ENCODE measurements at regions not wholly inside any gene's neighbourhood (a gene's known extent, or its start where the extent isn't known, plus 50 kb on each side); places are given as distances from the start of the nearest gene placed in this dataset.
"Not testable (repeated sequence)": the region's sequence is repeated elsewhere in the genome, so short reads cannot be mapped to it uniquely, and the experiment has no call there.

- no peak for DNase-seq (ENCODE audit: low read depth in 2 of 2)
Measured at GRCh38 chr5:106986006-106986405, 684.7 kb downstream of the EFNA5 start.

- DNase-seq (ENCODE audit: low read depth in 2 of 2) = no peak
Measured at GRCh38 chr5:106985174-106985573, 685.6 kb downstream of the EFNA5 start.

- not testable (repeated sequence) for DNase-seq (ENCODE audit: low read depth in 2 of 2)
Measured at GRCh38 chr5:106979178-106979577, 691.6 kb downstream of the EFNA5 start.

GRCh38 chr5:106978582-106979165 is 692.1 kb downstream of the EFNA5 start:
- not testable (repeated sequence) for DNase-seq (ENCODE audit: low read depth in 2 of 2)

- DNase-seq (ENCODE audit: low read depth in 2 of 2) = no peak
Measured at GRCh38 chr5:106976363-106976762, 694.4 kb downstream of the EFNA5 start.

GRCh38 chr5:106974272-106974671 is 696.5 kb downstream of the EFNA5 start:
- no peak for DNase-seq (ENCODE audit: low read depth in 2 of 2)

GRCh38 chr5:106966686-106967315 is 703.9 kb downstream of the EFNA5 start:
- DNase-seq (ENCODE audit: low read depth in 2 of 2) = no peak

- DNase-seq (ENCODE audit: low read depth in 2 of 2) = no peak
Measured at GRCh38 chr5:106964132-106964531, 706.6 kb downstream of the EFNA5 start.

- no peak for DNase-seq (ENCODE audit: low read depth in 2 of 2)
Measured at GRCh38 chr5:106963630-106964029, 707.1 kb downstream of the EFNA5 start.

- no peak for DNase-seq (ENCODE audit: low read depth in 2 of 2)
Measured at GRCh38 chr5:106962464-106963230, 708.1 kb downstream of the EFNA5 start.

GRCh38 chr5:106959387-106959786 is 711.4 kb downstream of the EFNA5 start:
- no peak for DNase-seq (ENCODE audit: low read depth in 2 of 2)

- DNase-seq (ENCODE audit: low read depth in 2 of 2) = no peak
Measured at GRCh38 chr5:106957336-106957735, 713.4 kb downstream of the EFNA5 start.

GRCh38 chr5:106956886-106957285 is 713.9 kb downstream of the EFNA5 start:
- no peak for DNase-seq (ENCODE audit: low read depth in 2 of 2)

GRCh38 chr5:106956187-106956586 is 714.5 kb downstream of the EFNA5 start:
- DNase-seq (ENCODE audit: low read depth in 2 of 2) = no peak

GRCh38 chr5:106940986-106941385 is 729.8 kb downstream of the EFNA5 start:
- DNase-seq (ENCODE audit: low read depth in 2 of 2) = no peak

GRCh38 chr5:106940301-106940846 is 730.4 kb downstream of the EFNA5 start:
- DNase-seq (ENCODE audit: low read depth in 2 of 2) = no peak

- no peak for DNase-seq (ENCODE audit: low read depth in 2 of 2)
Measured at GRCh38 chr5:106923409-106923808, 747.3 kb downstream of the EFNA5 start.

GRCh38 chr5:106921567-106921966 is 749.2 kb downstream of the EFNA5 start:
- DNase-seq (ENCODE audit: low read depth in 2 of 2) = no peak

- no peak for DNase-seq (ENCODE audit: low read depth in 2 of 2)
Measured at GRCh38 chr5:106910486-106910885, 760.3 kb downstream of the EFNA5 start.

- no peak for DNase-seq (ENCODE audit: low read depth in 2 of 2)
Measured at GRCh38 chr5:106909716-106910115, 761.0 kb downstream of the EFNA5 start.

GRCh38 chr5:106907979-106908378 is 762.8 kb downstream of the EFNA5 start:
- no peak for DNase-seq (ENCODE audit: low read depth in 2 of 2)

- no peak for DNase-seq (ENCODE audit: low read depth in 2 of 2)
Measured at GRCh38 chr5:106906199-106906598, 764.5 kb downstream of the EFNA5 start.

GRCh38 chr5:106894964-106895363 is 775.8 kb downstream of the EFNA5 start:
- DNase-seq (ENCODE audit: low read depth in 2 of 2) = no peak

Measured in fibroblast of skin of left biceps (primary cell).